ENCODE measurements at regions not wholly inside any gene's neighbourhood (a gene's known extent, or its start where the extent isn't known, plus 50 kb on each side); places are given as distances from the start of the nearest gene placed in this dataset.

DNA sequence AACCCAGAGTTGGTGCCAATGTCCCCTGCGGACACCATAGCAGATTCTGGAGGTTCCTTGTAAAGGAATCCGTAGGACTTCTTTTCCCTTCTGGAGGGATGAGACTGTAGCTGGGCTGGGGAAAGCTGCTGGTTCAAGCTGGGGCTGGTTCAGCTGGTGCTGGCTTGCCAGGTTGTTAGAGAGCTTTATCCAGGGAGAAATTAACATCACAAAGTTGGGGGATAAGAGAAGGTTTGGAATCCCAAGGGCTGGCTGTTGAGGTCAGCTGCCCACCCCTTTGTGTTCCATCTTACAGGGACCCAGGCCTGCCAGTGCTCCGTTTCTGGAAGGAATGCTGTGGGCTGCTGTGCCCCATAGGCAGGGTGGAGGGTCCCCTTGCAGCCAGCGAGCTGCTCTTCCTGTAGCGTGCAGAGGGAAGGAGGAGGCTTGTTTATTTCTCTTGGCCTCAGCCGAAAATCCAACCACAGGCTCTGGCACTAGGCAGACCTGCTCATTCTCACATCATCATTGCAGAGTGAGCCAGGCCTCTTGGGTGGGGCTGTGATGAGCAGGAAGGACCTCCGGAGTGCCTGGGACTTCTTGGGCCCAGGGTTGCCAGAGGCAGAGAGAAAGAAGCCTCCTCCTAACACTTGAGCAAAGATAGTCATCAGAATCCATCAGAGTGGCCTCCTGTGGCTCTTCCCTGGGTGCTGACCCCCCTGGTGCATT, 251.1 kb downstream of the SEC14L1 start:
- Histone ChIP-seq H3K4me3 (peak overlapping the region in 1 of 4 donors; percentile 17), H3K9me3 (no peaks in the 10 kb centered on the region), H3K27ac (replicated peaks in 1 of 4) (peak overlapping the region; percentile 99 to 100 (median 99)), H3K27me3 (no peaks in the 10 kb centered on the region), H3K4me1 (peaks cover 86 to 99% (median 97%) of the 10 kb centered on the region in 4 donors), H3K36me3 (no peaks in the 10 kb centered on the region)
- DNase-seq (ENCODE audit: extremely low spot score): no peak
- intact Hi-C loops (cut with DNase I): no loop called here
- 37% methylated on average over 3 of the region's 7 CpGs for WGBS
- TF ChIP-seq POLR2AphosphoS5 (IDR thresholded peaks at IDR 0.05) (peak; percentile 84 to 89), EP300 (IDR thresholded peaks at IDR 0.05) (no peak), POLR2A (IDR thresholded peaks at IDR 0.05; ENCODE audit: low read depth) (no peak)
- TF ChIP-seq, protein P1, sequence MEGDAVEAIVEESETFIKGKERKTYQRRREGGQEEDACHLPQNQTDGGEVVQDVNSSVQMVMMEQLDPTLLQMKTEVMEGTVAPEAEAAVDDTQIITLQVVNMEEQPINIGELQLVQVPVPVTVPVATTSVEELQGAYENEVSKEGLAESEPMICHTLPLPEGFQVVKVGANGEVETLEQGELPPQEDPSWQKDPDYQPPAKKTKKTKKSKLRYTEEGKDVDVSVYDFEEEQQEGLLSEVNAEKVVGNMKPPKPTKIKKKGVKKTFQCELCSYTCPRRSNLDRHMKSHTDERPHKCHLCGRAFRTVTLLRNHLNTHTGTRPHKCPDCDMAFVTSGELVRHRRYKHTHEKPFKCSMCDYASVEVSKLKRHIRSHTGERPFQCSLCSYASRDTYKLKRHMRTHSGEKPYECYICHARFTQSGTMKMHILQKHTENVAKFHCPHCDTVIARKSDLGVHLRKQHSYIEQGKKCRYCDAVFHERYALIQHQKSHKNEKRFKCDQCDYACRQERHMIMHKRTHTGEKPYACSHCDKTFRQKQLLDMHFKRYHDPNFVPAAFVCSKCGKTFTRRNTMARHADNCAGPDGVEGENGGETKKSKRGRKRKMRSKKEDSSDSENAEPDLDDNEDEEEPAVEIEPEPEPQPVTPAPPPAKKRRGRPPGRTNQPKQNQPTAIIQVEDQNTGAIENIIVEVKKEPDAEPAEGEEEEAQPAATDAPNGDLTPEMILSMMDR (IDR thresholded peaks at IDR 0.05): no peak

DNA sequence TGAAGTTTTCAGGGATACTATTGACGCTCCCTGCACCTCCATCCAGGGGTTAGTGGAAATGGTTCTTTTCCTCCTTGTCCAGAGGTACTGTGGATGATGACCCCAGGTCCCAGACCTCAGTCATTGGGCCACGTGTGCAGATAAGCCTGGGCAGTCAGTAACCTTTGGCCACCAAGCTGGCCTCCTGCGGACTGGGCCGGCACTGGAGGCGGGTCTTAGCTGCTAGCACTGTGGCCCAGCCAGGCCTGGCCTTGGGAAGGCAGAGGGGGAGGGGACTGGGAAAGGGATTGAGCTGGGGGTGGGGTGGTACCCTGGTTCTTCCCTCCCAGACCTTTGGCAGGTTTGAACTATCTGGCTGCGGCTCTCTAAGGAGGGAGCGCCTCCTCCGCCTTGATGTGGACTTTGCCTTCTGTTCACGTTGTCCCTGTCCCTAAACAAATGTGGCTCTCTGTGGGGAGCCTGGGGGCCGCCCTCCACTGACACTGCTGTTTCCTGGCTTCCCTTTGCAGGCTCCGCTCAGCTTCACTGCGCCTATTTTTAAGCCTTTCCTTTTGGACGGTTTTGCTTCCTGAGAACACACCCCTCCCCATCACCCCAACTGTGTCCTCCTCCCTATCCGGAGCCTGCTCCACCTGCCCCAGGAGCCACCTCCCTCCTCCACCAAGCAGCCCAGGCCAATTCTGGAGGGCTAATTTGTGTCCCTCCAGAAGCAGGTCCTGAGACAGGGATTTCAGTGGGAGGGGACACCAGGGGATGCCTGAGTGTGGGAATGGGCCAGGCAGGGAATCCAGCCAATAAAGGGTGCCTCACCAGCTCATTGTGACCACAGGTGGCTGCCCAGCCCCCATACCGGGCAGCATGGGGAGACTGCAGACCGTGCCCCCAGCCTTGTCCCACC, 251.9 kb downstream of the SEC14L1 start:
- no peaks in the 10 kb centered on the region for H3K36me3 ChIP-seq
- no peak for DNase-seq (ENCODE audit: extremely low spot score)
- peak overlapping the region; percentile 99 to 100 (median 99) for H3K27ac ChIP-seq (replicated peaks in 1 of 4)
- WGBS: 23% methylated on average over 13 of the region's 16 CpGs
- H3K4me3 ChIP-seq: no peak overlapping the region
- intact Hi-C loops (cut with DNase I): no loop called here
- no peak for TF ChIP-seq EP300 (IDR thresholded peaks at IDR 0.05)
- TF ChIP-seq POLR2AphosphoS5 (IDR thresholded peaks at IDR 0.05): peak in 1 of 2 donors; percentile 9
- TF ChIP-seq, protein P1 (IDR thresholded peaks at IDR 0.05): no peak
- peaks cover 78 to 99% (median 97%) of the 10 kb centered on the region in 4 donors for H3K4me1 ChIP-seq
- no peaks in the 10 kb centered on the region for H3K27me3 ChIP-seq
- H3K9me3 ChIP-seq: no peaks in the 10 kb centered on the region

DNA sequence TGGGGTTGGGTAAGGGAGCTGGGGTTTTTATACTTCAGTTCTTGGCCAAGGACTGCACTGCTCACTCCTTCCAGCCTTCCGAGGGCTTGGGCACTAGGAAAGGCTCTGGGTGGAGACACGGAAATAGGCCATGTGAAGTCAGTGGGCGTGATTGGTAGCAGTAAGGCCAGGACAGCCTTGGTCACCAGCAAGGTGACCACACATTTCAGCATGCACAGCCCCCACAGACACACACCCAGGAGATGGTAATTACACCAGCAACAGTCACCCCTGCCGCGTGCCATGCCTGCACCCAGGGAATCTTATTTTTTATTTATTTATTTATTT, 252.5 kb downstream of the SEC14L1 start:
- Histone ChIP-seq H3K27ac (replicated peaks in 1 of 4) (peak overlapping the region; percentile 99 to 100 (median 99)), H3K4me3 (no peak overlapping the region), H3K36me3 (no peaks in the 10 kb centered on the region), H3K4me1 (peaks cover 75 to 99% (median 97%) of the 10 kb centered on the region in 4 donors), H3K9me3 (no peaks in the 10 kb centered on the region), H3K27me3 (no peaks in the 10 kb centered on the region)
- intact Hi-C loops (cut with DNase I): no loop called here
- TF ChIP-seq EP300 (IDR thresholded peaks at IDR 0.05): no peak
- TF ChIP-seq POLR2A (IDR thresholded peaks at IDR 0.05; ENCODE audit: low read depth): no peak
- no peak for TF ChIP-seq POLR2AphosphoS5 (IDR thresholded peaks at IDR 0.05)
- TF ChIP-seq, protein P1 (IDR thresholded peaks at IDR 0.05): no peak
- no peak for DNase-seq (ENCODE audit: extremely low spot score)
- 69% methylated on average over 4 of the region's 5 CpGs for WGBS

DNA sequence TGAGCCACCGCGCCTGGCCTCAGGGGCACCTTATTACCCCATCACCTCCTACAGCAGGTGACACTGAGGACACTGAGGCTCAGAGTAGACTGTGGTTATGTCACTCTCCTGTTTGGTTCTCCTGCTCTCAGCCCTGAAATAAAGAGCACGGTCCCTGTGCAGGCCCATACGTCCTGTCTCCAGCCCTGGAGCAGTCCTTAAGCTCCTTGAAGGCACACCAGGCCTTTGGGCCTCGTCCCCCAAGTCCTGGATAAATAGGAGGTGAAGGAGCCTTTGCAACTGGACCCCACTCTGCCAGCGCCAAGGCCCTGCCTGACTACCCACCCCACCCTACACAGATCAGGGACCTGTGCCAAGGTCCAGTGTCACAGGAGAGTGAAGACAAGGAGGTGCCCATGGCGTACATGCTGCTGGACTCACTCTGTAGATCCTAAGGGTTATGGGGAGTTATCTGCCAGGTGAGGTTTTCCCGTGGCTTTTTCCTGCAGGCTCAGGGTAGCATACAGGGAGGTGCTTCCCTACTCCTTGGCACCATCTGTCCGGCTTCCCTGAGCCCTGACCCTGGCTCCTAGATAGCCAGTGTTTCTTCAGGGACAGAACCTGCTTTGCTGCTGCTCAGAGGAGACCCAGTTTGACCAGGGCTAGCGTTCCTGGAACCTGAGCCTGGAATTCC, 253.2 kb downstream of the SEC14L1 start:
- Histone ChIP-seq H3K4me1 (peaks cover 73 to 99% (median 97%) of the 10 kb centered on the region in 4 donors), H3K4me3 (no peak overlapping the region), H3K27ac (replicated peaks in 1 of 4) (peak overlapping the region; percentile 99 to 100 (median 99)), H3K27me3 (no peaks in the 10 kb centered on the region), H3K9me3 (no peaks in the 10 kb centered on the region), H3K36me3 (no peaks in the 10 kb centered on the region)
- intact Hi-C loops (cut with DNase I): no loop called here
- no peak for DNase-seq (ENCODE audit: extremely low spot score)
- TF ChIP-seq, protein P1 (IDR thresholded peaks at IDR 0.05): no peak
- TF ChIP-seq POLR2A (IDR thresholded peaks at IDR 0.05; ENCODE audit: low read depth) (no peak), EP300 (IDR thresholded peaks at IDR 0.05) (no peak), POLR2AphosphoS5 (IDR thresholded peaks at IDR 0.05) (no peak)
- WGBS: 76% methylated on average over 5 of the region's 10 CpGs
